ENCODE measurements at regions not wholly inside any gene's neighbourhood (a gene's known extent, or its start where the extent isn't known, plus 50 kb on each side); places are given as distances from the start of the nearest gene placed in this dataset.

DNA sequence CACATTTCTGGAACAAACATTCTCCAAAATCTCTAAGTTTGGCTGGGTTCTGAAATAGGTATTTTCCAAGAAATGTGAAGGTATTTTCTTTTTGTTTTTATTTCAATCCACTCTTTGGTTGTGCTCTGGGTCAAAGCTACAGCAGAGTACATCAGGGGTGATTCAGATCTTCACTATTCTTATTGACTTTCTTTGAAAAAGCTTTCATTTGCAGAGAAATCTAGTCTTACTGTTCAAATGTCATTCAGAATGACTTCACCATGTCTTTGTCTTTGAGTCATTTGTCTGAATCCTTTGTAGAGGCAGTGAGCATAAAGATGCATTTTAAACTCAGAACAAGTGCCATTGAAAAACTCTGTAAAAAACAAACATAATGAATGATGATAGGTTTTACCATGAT, 547.2 kb upstream of the ADGRL3 start:
- peaks cover 9% of the 10 kb centered on the region for H3K9me3 Mint-ChIP-seq

DNA sequence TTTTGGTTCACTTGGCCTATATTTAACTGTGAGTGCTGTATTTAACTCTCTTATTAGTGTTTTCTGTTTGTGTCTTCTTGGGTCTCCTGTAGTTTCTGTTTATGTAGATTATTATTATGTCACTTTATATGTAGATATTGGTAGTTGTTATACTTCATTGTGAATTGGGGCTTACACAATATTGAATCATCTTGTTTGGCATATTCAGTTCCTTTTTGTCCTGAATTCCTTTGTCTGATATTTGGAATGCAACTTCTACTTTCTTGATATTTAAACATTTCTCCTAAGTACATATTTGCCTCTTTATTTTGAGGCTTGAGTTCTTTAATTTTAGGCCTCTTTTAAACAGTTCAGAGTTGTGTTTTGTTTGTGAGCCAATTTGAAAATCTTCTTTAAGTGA, 544.8 kb upstream of the ADGRL3 start:
- Mint-ChIP-seq H3K4me3 (no peak overlapping the region), H3K27me3 (no peaks in the 10 kb centered on the region), H3K27ac (no peak overlapping the region), H3K9me3 (peaks cover 6% of the 10 kb centered on the region), H3K36me3 (ENCODE audit: low read depth) (no peaks in the 10 kb centered on the region), H3K4me1 (no peaks in the 10 kb centered on the region)
- DNase-seq (no peak), ATAC-seq (ENCODE audit: low read depth) (no peak)
- TF ChIP-seq, protein P1, sequence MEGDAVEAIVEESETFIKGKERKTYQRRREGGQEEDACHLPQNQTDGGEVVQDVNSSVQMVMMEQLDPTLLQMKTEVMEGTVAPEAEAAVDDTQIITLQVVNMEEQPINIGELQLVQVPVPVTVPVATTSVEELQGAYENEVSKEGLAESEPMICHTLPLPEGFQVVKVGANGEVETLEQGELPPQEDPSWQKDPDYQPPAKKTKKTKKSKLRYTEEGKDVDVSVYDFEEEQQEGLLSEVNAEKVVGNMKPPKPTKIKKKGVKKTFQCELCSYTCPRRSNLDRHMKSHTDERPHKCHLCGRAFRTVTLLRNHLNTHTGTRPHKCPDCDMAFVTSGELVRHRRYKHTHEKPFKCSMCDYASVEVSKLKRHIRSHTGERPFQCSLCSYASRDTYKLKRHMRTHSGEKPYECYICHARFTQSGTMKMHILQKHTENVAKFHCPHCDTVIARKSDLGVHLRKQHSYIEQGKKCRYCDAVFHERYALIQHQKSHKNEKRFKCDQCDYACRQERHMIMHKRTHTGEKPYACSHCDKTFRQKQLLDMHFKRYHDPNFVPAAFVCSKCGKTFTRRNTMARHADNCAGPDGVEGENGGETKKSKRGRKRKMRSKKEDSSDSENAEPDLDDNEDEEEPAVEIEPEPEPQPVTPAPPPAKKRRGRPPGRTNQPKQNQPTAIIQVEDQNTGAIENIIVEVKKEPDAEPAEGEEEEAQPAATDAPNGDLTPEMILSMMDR (IDR thresholded peaks at IDR 0.05), result no peak
- intact Hi-C loops (cut with micrococcal nuclease), result no loop called here
- ChIA-PET CTCF (no interaction called here), POLR2A (no interaction called here)

More for the DNA sequence above, 547.2 kb upstream of the ADGRL3 start:
- TF ChIP-seq, protein P1 (IDR thresholded peaks at IDR 0.05), result no peak
- H3K4me3 Mint-ChIP-seq, result no peak overlapping the region
- H3K36me3 Mint-ChIP-seq (ENCODE audit: low read depth), result no peaks in the 10 kb centered on the region
- ATAC-seq (ENCODE audit: low read depth) (no peak), DNase-seq (no peak)
- ChIA-PET POLR2A (no interaction called here), CTCF (no interaction called here)
- H3K27me3 Mint-ChIP-seq, result no peaks in the 10 kb centered on the region
- intact Hi-C loops (cut with micrococcal nuclease), result no loop called here
- H3K27ac Mint-ChIP-seq, result no peak overlapping the region
- H3K4me1 Mint-ChIP-seq, result no peaks in the 10 kb centered on the region

DNA sequence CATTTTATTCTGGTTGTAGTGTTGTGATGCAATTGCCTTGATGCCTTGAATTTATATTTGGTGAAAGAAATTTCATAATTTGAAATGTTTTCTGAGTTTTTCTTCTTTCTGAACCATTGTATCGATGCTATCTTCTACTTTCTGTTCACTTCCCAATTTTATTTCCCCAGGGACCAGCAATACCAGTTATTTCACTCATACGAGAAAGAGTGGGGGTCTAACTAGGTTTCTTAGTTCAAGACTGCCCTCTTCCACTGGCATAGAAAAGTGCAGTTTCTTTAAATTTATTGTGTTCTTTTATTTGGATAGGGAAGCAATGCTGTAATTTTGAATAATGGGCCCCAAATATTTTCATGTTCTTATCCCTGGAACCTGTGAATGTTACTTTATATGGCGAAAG, 544.0 kb upstream of the ADGRL3 start:
- no peaks in the 10 kb centered on the region for H3K4me1 Mint-ChIP-seq
- no peak overlapping the region for H3K4me3 Mint-ChIP-seq
- peaks cover 6% of the 10 kb centered on the region for H3K9me3 Mint-ChIP-seq
- TF ChIP-seq, protein P1 (IDR thresholded peaks at IDR 0.05), result no peak
- intact Hi-C loops (cut with micrococcal nuclease), result no loop called here
- no peak overlapping the region for H3K27ac Mint-ChIP-seq
- DNase-seq, result no peak
- H3K27me3 Mint-ChIP-seq, result no peaks in the 10 kb centered on the region
- no peak for ATAC-seq (ENCODE audit: low read depth)
- H3K36me3 Mint-ChIP-seq (ENCODE audit: low read depth), result no peaks in the 10 kb centered on the region
- CTCF ChIA-PET, result no interaction called here
- POLR2A ChIA-PET, result no interaction called here

DNA sequence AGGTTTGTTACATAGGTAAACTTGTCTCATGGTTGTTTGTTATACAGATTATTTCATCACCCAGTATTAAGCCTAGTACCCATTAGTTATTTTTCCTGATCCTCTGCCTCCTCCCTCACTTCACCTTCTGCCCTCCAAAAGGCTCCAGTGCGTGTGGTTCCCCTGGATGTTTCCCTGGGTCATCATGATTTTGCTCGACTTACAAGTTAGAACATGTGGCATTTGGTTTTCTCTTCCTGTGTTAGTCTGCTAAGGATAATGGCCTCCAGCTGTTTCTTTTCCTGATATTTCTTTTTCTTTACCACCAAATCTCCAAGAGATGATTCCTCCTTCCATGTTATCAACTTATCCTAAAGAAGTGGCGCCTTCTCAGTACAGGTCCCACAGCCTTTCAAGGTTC, 543.1 kb upstream of the ADGRL3 start:
- CTCF ChIA-PET, result no interaction called here
- ATAC-seq (ENCODE audit: low read depth) (no peak), DNase-seq (no peak)
- TF ChIP-seq, protein P1 (IDR thresholded peaks at IDR 0.05), result no peak
- Mint-ChIP-seq H3K9me3 (peaks cover 6% of the 10 kb centered on the region), H3K36me3 (ENCODE audit: low read depth) (no peaks in the 10 kb centered on the region), H3K27me3 (no peaks in the 10 kb centered on the region), H3K4me3 (no peak overlapping the region), H3K27ac (no peak overlapping the region), H3K4me1 (no peaks in the 10 kb centered on the region)
- intact Hi-C loops (cut with micrococcal nuclease), result no loop called here
- POLR2A ChIA-PET, result no interaction called here

- H3K27ac Mint-ChIP-seq, result no peak overlapping the region
- ATAC-seq (ENCODE audit: low read depth), result no peak
- CTCF ChIA-PET, result no interaction called here
- H3K4me3 Mint-ChIP-seq, result no peak overlapping the region
- intact Hi-C loops (cut with micrococcal nuclease), result no loop called here
- TF ChIP-seq, protein P1 (IDR thresholded peaks at IDR 0.05), result no peak
- DNase-seq, result no peak
- no peaks in the 10 kb centered on the region for H3K27me3 Mint-ChIP-seq
- peaks cover 6% of the 10 kb centered on the region for H3K9me3 Mint-ChIP-seq
- no peaks in the 10 kb centered on the region for H3K4me1 Mint-ChIP-seq
- H3K36me3 Mint-ChIP-seq (ENCODE audit: low read depth), result no peaks in the 10 kb centered on the region
- POLR2A ChIA-PET, result no interaction called here
These were observed 542.3 kb upstream of the ADGRL3 start for GRCh38 chr4:60657807-60658206.
